Astrocyte (in vitro differentiated cells and primary cell): ENCODE measurements at regions not wholly inside any gene's neighbourhood (a gene's known extent, or its start where the extent isn't known, plus 50 kb on each side); places are given as distances from the start of the nearest gene placed in this dataset.
A peak's percentile ranks its signal among the peaks of the same experiment; 100 is the strongest.

Source experiments
- DNase-seq: peaks from one replicate; pipeline ENCODE4 v3.0.0-alpha.2; 2010; ENCODE audit warnings: low read depth
- FAIRE-seq: peaks from 2 replicates; lab custom pipeline; 2011; peaks lifted over from hg19 to GRCh38; lab: Jason Lieb, UNC
- H2AFZ ChIP-seq: 2 replicates; pipeline ENCODE4 v1.6.0; 2012; ENCODE audit warnings: low read depth, low read length, inconsistent platforms
- H3K27ac ChIP-seq: 2 replicates; pipeline ENCODE4 v1.5.1; 2011; ENCODE audit warnings: low read depth, low read length, inconsistent platforms
- H3K27me3 ChIP-seq: 2 replicates; pipeline ENCODE4 v1.6.0; 2011; ENCODE audit warnings: low read length, inconsistent platforms; ENCODE audit not compliant: insufficient read depth
- H3K36me3 ChIP-seq: 2 replicates; pipeline ENCODE4 v1.5.1; 2011; ENCODE audit warnings: low read length, inconsistent platforms; ENCODE audit not compliant: insufficient read depth
- H3K4me1 ChIP-seq: 2 replicates; pipeline ENCODE4 v1.5.1; 2011; ENCODE audit warnings: low read length, inconsistent platforms; ENCODE audit not compliant: insufficient read depth
- H3K4me2 ChIP-seq: 2 replicates; pipeline ENCODE4 v1.6.0; 2012; ENCODE audit warnings: low read length, inconsistent platforms
- H3K4me3 ChIP-seq: 2 replicates; pipeline ENCODE4 v1.5.1; 2011; ENCODE audit warnings: low read depth, mild to moderate bottlenecking, low read length, inconsistent platforms; ENCODE audit not compliant: insufficient read depth
- H3K79me2 ChIP-seq: 2 replicates; pipeline ENCODE4 v1.6.0; 2012; ENCODE audit warnings: mild to moderate bottlenecking, low read length, inconsistent platforms; ENCODE audit not compliant: insufficient read depth
- H3K9ac ChIP-seq: 2 replicates; pipeline ENCODE4 v1.6.0; 2012; ENCODE audit warnings: mild to moderate bottlenecking, low read length, inconsistent platforms
- H3K9me3 ChIP-seq: 2 replicates; pipeline ENCODE4 v1.5.1; 2012; ENCODE audit warnings: low read depth, mild to moderate bottlenecking, low read length, inconsistent platforms; ENCODE audit not compliant: insufficient read depth
- H4K20me1 ChIP-seq: 2 replicates; pipeline ENCODE4 v1.6.0; 2012; ENCODE audit warnings: low read length, inconsistent platforms; ENCODE audit not compliant: insufficient read depth
- H3K27ac Mint-ChIP-seq: one replicate; pipeline ENCODE4 v1.8.0; 2021; ENCODE audit warnings: mild to moderate bottlenecking, mixed read lengths; ENCODE audit not compliant: unreplicated experiment
- H3K27me3 Mint-ChIP-seq: one replicate; pipeline ENCODE4 v1.8.0; 2021; ENCODE audit warnings: low read depth, mixed read lengths; ENCODE audit not compliant: unreplicated experiment
- H3K36me3 Mint-ChIP-seq: one replicate; pipeline ENCODE4 v1.8.0; 2021; ENCODE audit warnings: low read depth, mixed read lengths; ENCODE audit not compliant: unreplicated experiment
- H3K4me1 Mint-ChIP-seq: one replicate; pipeline ENCODE4 v1.8.0; 2021; ENCODE audit warnings: low read depth, mixed read lengths; ENCODE audit not compliant: unreplicated experiment
- H3K4me3 Mint-ChIP-seq: one replicate; pipeline ENCODE4 v1.8.0; 2021; ENCODE audit warnings: mild to moderate bottlenecking, moderate library complexity, mixed read lengths; ENCODE audit not compliant: unreplicated experiment
- H3K9me3 Mint-ChIP-seq: one replicate; pipeline ENCODE4 v1.8.0; 2021; ENCODE audit warnings: mild to moderate bottlenecking, mixed read lengths; ENCODE audit not compliant: unreplicated experiment
- EZH2 ChIP-seq: IDR thresholded peaks from 2 replicates; pipeline ENCODE4 v1.6.1; 2012; ENCODE audit warnings: mild to moderate bottlenecking, low read length, inconsistent platforms; ENCODE audit not compliant: insufficient read depth
- TF ChIP-seq, protein P1 (sequence below): IDR thresholded peaks from 2 replicates; pipeline ENCODE4 v1.5.1; 2011; ENCODE audit warnings: low read depth, mild to moderate bottlenecking, inconsistent platforms, low read length, moderate library complexity; ENCODE audit not compliant: insufficient read depth

DNA sequence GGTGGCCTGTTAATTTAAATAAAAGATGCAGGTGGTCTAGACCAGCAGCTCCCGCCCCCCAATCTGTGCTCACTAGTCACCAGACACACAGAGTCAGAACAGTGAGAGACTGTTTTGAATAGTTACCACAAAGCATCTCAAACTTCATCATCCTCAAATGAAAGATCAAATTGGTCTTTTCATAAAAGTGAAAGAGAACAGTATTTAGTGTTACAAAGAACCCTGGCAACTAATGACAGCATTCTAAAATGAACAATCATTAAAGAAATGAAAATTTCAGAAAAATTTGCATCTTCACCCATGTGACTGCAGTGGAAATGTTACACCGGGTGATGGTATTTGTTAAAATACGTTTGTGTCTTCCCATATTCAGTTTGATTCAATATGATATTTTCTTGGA, 65.5 kb upstream of the PMAIP1 start:
- Histone ChIP-seq H3K4me1 (no peaks in the 10 kb centered on the region), H3K9me3 (no peaks in the 10 kb centered on the region), H3K36me3 (no peaks in the 10 kb centered on the region), H3K27me3 (no peaks in the 10 kb centered on the region), H3K4me3 (no peak overlapping the region), H3K4me2 (no peak overlapping the region), H3K79me2 (no peaks in the 10 kb centered on the region), H2AFZ (no peak overlapping the region), H3K9ac (no peak overlapping the region), H3K27ac (no peak overlapping the region), H4K20me1 (no peaks in the 10 kb centered on the region)
- H3K4me3 Mint-ChIP-seq, result no peak overlapping the region
- no peak for TF ChIP-seq EZH2
- TF ChIP-seq, protein P1, sequence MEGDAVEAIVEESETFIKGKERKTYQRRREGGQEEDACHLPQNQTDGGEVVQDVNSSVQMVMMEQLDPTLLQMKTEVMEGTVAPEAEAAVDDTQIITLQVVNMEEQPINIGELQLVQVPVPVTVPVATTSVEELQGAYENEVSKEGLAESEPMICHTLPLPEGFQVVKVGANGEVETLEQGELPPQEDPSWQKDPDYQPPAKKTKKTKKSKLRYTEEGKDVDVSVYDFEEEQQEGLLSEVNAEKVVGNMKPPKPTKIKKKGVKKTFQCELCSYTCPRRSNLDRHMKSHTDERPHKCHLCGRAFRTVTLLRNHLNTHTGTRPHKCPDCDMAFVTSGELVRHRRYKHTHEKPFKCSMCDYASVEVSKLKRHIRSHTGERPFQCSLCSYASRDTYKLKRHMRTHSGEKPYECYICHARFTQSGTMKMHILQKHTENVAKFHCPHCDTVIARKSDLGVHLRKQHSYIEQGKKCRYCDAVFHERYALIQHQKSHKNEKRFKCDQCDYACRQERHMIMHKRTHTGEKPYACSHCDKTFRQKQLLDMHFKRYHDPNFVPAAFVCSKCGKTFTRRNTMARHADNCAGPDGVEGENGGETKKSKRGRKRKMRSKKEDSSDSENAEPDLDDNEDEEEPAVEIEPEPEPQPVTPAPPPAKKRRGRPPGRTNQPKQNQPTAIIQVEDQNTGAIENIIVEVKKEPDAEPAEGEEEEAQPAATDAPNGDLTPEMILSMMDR, result no peak
- H3K36me3 Mint-ChIP-seq, result no peaks in the 10 kb centered on the region
- DNase-seq (no peak), FAIRE-seq (no peak)
- peaks cover 12% of the 10 kb centered on the region for H3K27me3 Mint-ChIP-seq
- no peaks in the 10 kb centered on the region for H3K9me3 Mint-ChIP-seq
- no peak overlapping the region for H3K27ac Mint-ChIP-seq
- peaks cover 10% of the 10 kb centered on the region for H3K4me1 Mint-ChIP-seq

DNA sequence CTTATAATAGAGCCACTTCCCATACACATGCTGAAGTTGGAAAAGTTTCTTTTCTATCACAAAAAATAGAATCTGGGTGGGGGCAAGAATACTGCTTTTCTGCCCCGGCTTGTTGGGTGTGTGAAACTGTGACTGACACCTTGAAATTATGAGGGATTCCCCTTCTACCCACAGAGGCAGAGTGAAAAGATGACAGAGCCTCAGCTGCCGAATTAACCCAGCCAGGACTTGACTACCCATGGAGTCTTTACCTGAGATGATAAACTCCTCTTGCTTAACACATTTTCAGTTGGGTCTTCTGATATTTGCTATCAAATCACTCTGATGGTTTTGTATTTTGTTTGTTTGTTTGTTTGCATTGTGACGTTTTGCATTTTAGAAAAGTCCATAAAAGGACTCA, 66.0 kb upstream of the PMAIP1 start:
- Histone ChIP-seq H3K79me2 (no peaks in the 10 kb centered on the region), H3K9me3 (no peaks in the 10 kb centered on the region), H3K4me1 (no peaks in the 10 kb centered on the region), H3K27ac (no peak overlapping the region), H4K20me1 (no peaks in the 10 kb centered on the region), H2AFZ (no peak overlapping the region), H3K4me3 (no peak overlapping the region), H3K9ac (no peak overlapping the region), H3K27me3 (no peaks in the 10 kb centered on the region), H3K36me3 (no peaks in the 10 kb centered on the region), H3K4me2 (no peak overlapping the region)
- no peak for TF ChIP-seq EZH2
- TF ChIP-seq, protein P1, result no peak
- peaks cover 12% of the 10 kb centered on the region for H3K27me3 Mint-ChIP-seq
- H3K27ac Mint-ChIP-seq, result no peak overlapping the region
- no peaks in the 10 kb centered on the region for H3K9me3 Mint-ChIP-seq
- no peaks in the 10 kb centered on the region for H3K36me3 Mint-ChIP-seq
- H3K4me3 Mint-ChIP-seq, result no peak overlapping the region
- H3K4me1 Mint-ChIP-seq, result peaks cover 9% of the 10 kb centered on the region
- DNase-seq, result no peak
- FAIRE-seq, result no peak

DNA sequence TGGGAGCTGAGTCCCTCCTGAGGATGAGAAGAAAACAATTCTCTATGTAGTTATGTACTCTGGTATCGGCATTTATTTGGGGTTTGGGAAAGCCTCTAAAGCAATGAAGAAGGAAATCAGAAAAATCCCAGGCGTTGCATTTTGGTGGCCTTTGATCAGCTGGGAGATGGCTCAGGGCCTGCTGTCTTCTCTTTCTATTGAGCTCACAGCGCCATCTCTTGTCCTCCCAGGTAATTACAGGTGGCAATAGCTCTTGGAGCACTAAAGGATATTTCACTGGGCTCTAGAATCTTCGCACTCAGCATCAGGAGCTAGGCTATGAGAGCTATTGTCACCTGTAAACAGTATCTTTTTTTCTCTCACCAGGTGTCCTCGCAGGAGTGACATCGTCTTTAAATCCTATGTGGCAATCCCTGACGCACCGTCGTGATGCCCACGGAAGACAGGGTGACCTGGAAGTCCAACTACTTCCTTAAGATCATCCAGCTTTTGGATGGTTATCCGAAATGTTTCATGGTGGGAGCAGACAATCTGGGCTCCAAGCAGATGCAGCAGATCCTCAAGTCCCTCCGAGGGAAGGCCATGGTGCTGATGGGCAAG, 76.1 kb upstream of the PMAIP1 start:
- H3K4me2 ChIP-seq, result no peak overlapping the region
- H3K9ac ChIP-seq, result no peak overlapping the region
- no peaks in the 10 kb centered on the region for H4K20me1 ChIP-seq
- no peak overlapping the region for H3K4me3 Mint-ChIP-seq
- H3K27me3 Mint-ChIP-seq, result peaks cover 1% of the 10 kb centered on the region
- no peak overlapping the region for H3K4me3 ChIP-seq
- H3K27ac Mint-ChIP-seq, result no peak overlapping the region
- H3K27me3 ChIP-seq, result no peaks in the 10 kb centered on the region
- FAIRE-seq (peak; percentile 64), DNase-seq (peak; percentile 31)
- no peaks in the 10 kb centered on the region for H3K9me3 Mint-ChIP-seq
- H3K36me3 Mint-ChIP-seq, result no peaks in the 10 kb centered on the region
- no peaks in the 10 kb centered on the region for H3K79me2 ChIP-seq
- TF ChIP-seq, protein P1, result peak; percentile 97
- no peak for TF ChIP-seq EZH2
- H3K4me1 Mint-ChIP-seq, result no peaks in the 10 kb centered on the region
- H3K27ac ChIP-seq, result no peak overlapping the region
- H2AFZ ChIP-seq, result no peak overlapping the region
- no peaks in the 10 kb centered on the region for H3K36me3 ChIP-seq
- H3K4me1 ChIP-seq, result peaks cover 3% of the 10 kb centered on the region
- H3K9me3 ChIP-seq, result no peaks in the 10 kb centered on the region
